Erythroblast (primary cell): ENCODE measurements at regions not wholly inside any gene's neighbourhood (a gene's known extent, or its start where the extent isn't known, plus 50 kb on each side); places are given as distances from the start of the nearest gene placed in this dataset.
"Not testable (repeated sequence)": the region's sequence is repeated elsewhere in the genome, so short reads cannot be mapped to it uniquely, and the experiment has no call there.

Experiments used
- GATA1 ChIP-seq: IDR thresholded peaks from 2 replicates; pipeline ENCODE4 v1.6.1; 2011; ENCODE audit warnings: low read depth, mild to moderate bottlenecking, control low read depth, low read length, moderate library complexity
- POLR2A ChIP-seq: IDR thresholded peaks from 2 replicates; pipeline ENCODE4 v1.6.1; 2011; ENCODE audit warnings: mild to moderate bottlenecking, low read length

DNA sequence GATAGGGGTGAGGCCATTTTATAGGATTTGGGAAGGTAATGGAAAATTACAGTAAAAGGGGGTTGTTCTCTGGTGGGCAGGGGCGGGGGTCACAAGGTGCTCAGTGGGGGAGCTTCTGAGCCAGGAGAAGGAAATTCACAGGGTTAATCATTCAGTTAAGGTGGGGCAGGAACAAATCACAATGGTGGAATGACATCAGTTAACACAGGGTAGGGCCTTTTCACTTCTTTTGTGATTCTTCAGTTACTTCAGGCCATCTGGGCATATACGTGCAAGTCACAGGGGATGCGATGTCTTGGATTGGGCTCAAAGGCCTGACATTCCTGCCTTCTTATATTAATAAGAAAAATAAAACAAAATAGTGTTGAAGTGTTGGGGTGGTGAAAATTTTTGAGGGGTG lies 181.1 kb upstream of the TRPC7 start:
- not testable (repeated sequence) for TF ChIP-seq POLR2A, GATA1
